AG04449 (cell line): ENCODE measurements at regions not wholly inside any gene's neighbourhood (a gene's known extent, or its start where the extent isn't known, plus 50 kb on each side); places are given as distances from the start of the nearest gene placed in this dataset.
"Not testable (repeated sequence)": the region's sequence is repeated elsewhere in the genome, so short reads cannot be mapped to it uniquely, and the experiment has no call there.

Experiments used
- CTCF ChIA-PET: fragments of 350-600 bp; formaldehyde crosslinking; extraction: SDS; loops from one replicate; lab custom pipeline; 2021; ENCODE audit warnings: antibody characterized with exemption; lab: Yijun Ruan, JAX
- POLR2A ChIA-PET: fragments of 400-600, 350-600 bp; formaldehyde crosslinking; extraction: SDS; loops from one replicate; lab custom pipeline; 2020; ENCODE audit warnings: antibody characterized with exemption, inconsistent platforms; lab: Yijun Ruan, JAX
- DNase-seq: peaks from one replicate; pipeline ENCODE4 v3.0.0-alpha.2; 2010; ENCODE audit warnings: low read depth, low spot score
- H3K4me3 ChIP-seq: 2 replicates; pipeline ENCODE4 v1.5.1; 2011; ENCODE audit warnings: low read depth, mild to moderate bottlenecking, control low read depth, low read length
- CTCF ChIP-seq: IDR thresholded peaks from one replicate; pipeline ENCODE4 v1.5.1; 2011; ENCODE audit warnings: mild to moderate bottlenecking, moderate library complexity, low read length, control low read depth, inconsistent platforms; ENCODE audit not compliant: insufficient read depth; ENCODE audit errors: missing control alignments

GRCh38 chrX:150087612-150088011 is 149.3 kb upstream of the EOLA2 start:
- ChIA-PET CTCF (no interaction called here), POLR2A (no interaction called here)
- TF ChIP-seq CTCF: no peak
- DNase-seq: no peak
- H3K4me3 ChIP-seq: no peak overlapping the region

- DNase-seq: no peak
- no peak for TF ChIP-seq CTCF
- ChIA-PET CTCF (no interaction called here), POLR2A (no interaction called here)
- no peak overlapping the region for H3K4me3 ChIP-seq
Observed at GRCh38 chrX:150088042-150088441, 149.8 kb upstream of the EOLA2 start.

- CTCF ChIA-PET: no interaction called here
- H3K4me3 ChIP-seq: no peak overlapping the region
- DNase-seq: no peak
- POLR2A ChIA-PET: no interaction called here
- no peak for TF ChIP-seq CTCF
Observed at GRCh38 chrX:150088766-150089518, 150.7 kb upstream of the EOLA2 start.

GRCh38 chrX:150091300-150091699 is 153.0 kb upstream of the EOLA2 start:
- POLR2A ChIA-PET, CTCF ChIA-PET, H3K4me3 ChIP-seq, DNase-seq: not testable (repeated sequence)

GRCh38 chrX:150092549-150092948 is 154.3 kb upstream of the EOLA2 start:
- no peak for TF ChIP-seq CTCF
- no peak overlapping the region for H3K4me3 ChIP-seq
- ChIA-PET CTCF (no interaction called here), POLR2A (no interaction called here)
- DNase-seq: no peak

- no peak for TF ChIP-seq CTCF
- ChIA-PET POLR2A (interaction anchor here (0.6 to 1.4 kb wide), 2 partner anchors 31 to 106 kb away, joined by 3 to 4 read pairs; no protein-coding TSS in a partner anchor), CTCF (interaction anchor here (1.0 kb wide), 1 partner anchor 10 kb away, joined by 4 read pairs; no protein-coding TSS in a partner anchor)
- H3K4me3 ChIP-seq: no peak overlapping the region
- DNase-seq: no peak
Observed at GRCh38 chrX:150094375-150094774, 156.1 kb upstream of the EOLA2 start.

GRCh38 chrX:150094996-150095395 is 156.7 kb upstream of the EOLA2 start:
- no peak for DNase-seq
- ChIA-PET POLR2A (interaction anchor here (0.6 to 1.4 kb wide), 2 partner anchors 32 to 106 kb away, joined by 3 to 4 read pairs; no protein-coding TSS in a partner anchor), CTCF (no interaction called here)
- no peak for TF ChIP-seq CTCF
- H3K4me3 ChIP-seq: no peak overlapping the region
